ACHN (cell line): ENCODE measurements at regions not wholly inside any gene's neighbourhood (a gene's known extent, or its start where the extent isn't known, plus 50 kb on each side); places are given as distances from the start of the nearest gene placed in this dataset.
"Not testable (repeated sequence)": the region's sequence is repeated elsewhere in the genome, so short reads cannot be mapped to it uniquely, and the experiment has no call there.

Experiments
- DNase-seq: peaks from one replicate; pipeline ENCODE4 v3.0.0-alpha.2; 2015
- in situ Hi-C: cut with HindIII; loops from 2 replicates; pipeline ENCODE4 v1.10.0; 2017; ENCODE audit warnings: low sequenced_read_pairs, low pct_ligation_motif_present, low pct_unique_long_range_greater_than_20kb

DNA sequence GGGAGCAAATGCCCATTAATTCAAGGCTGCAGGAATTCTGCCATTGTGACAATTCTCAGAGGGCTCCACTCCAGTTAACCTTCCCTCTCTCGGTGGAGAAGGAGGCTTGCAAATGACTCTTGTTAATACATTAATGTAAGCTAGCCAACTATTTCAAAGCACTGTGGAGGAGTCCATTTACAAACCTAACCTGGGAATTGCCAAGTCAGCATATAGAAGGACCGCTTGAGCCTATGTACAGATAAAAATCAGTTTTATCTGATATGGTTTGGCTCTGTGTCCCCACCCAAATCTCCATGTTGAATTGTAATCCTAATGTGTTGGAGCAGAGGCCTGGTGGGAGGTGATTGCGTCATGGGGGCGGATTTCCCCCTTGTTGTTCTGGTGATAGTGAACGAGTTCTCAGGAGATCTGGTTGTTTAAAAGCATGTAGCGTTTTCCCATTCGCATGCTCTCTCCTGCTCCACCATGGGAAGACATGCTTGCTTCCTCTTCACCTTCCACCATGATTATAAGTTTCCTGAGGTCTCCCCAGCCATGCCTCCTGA, 366.7 kb downstream of the LRATD1 start:
- DNase-seq: no peak
- in situ Hi-C loops: no loop called here

DNA sequence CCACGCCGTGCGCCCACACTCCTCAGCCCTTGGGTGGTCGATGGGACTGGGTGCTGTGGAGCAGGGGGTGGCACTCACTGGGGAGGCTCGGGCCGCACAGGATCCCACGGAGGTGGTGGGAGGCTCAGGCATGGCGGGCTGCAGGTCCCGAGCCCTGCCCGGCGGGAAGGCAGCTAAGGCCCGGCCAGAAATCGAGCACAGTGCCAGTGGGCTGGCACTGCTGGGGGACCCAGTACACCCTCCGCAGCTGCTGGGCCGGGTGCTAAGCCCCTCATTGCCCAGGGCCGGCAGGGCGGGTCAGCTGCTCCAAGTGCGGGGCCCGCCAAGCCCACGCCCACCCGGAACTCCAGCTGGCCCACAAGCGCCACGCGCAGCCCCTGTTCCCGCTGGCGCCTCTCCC, 370.0 kb downstream of the LRATD1 start:
- in situ Hi-C loops, DNase-seq: not testable (repeated sequence)

DNA sequence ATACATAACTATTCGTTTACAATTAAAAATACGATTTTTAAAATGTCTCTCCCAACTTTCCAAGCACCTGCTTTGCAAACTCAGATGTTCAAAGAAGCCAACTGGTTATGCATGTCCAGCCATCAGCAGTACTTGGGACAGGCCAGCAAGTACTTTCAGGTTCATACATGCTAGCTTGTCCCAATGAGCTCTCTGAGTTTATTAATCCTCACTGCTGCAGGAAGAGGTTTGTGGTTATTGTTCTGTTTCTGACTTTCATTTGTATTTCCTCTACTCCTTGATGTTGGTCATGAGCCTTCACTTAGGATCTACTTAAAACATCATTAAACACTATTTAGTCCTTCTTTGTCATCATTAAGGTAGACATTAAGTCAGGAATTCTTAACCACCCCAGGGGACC, 374.1 kb downstream of the LRATD1 start:
- in situ Hi-C loops: no loop called here
- no peak for DNase-seq

DNA sequence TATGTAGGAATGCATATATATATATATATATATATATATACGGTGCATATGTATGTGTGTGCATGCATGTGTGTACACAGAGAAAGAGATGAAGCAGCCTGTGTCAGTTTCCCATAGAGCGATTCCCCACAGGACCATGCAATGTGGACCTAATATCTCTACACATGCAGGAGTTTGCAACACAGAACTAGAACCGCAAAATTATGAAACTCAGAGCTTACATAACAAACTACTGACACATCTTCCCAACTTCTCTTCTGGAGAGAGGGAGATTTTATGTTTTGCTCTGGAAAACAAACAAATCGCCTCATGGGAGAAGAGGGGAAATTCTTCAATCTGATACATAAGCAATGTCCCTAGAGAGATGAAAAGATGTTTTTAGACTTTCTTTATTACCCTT, 377.2 kb downstream of the LRATD1 start:
- no peak for DNase-seq
- in situ Hi-C loops: no loop called here

DNA sequence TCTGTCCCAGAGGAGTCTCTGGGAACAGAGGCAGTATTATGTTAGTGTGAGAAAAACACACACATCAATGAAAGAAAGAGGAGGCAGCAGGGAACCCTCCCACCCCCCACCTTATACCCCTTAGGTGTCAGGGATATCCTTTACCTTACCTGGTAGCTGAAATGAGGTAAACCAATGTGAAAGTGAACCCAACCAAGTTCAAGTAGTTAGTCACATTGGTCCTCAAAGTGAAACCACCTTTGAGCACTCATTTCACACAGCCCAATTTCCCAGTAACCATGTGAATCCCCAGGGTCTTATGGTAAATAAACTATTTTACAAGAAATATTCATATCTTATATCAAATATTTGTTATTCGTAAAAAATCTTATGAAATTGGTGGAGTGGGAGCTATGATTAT, 377.8 kb downstream of the LRATD1 start:
- in situ Hi-C loops: no loop called here
- no peak for DNase-seq

DNA sequence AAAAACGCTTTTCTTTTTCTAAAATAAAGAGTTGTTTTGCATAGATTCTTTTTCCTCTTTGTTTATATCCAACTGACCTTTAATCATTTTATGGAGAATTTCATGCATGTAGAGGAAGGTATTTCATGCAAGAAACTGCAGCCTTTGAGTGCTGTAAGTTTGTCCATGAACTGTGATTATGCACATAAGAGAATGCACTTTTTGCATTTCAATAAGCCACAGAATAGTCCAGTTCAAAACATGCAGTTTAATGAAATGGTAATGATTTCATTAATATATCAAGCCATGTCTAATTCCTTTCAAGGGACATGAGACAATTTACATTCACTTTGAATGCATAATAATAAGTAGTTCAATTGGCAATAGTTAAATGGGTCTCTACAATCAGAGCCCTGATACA, 386.3 kb downstream of the LRATD1 start:
- in situ Hi-C loops: no loop called here
- no peak for DNase-seq

DNA sequence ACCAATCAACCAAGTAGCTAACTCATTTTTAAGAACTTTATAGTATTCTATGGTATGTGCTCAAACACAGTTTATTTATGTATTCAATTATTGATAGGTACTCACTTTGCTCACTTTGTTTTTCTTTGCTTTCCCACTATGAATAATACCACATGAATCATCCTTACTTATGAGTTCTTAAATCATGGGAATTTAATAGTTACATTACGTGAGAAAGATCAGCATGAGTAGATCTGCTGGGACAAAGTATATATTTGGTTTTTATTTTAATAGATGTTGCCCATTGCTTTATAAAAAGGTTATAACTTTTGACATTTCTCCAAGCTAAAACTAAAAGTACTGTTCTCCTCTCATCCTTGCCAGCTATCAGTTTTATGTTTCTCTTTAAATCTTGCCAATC, 390.7 kb downstream of the LRATD1 start:
- no peak for DNase-seq
- in situ Hi-C loops: no loop called here

DNA sequence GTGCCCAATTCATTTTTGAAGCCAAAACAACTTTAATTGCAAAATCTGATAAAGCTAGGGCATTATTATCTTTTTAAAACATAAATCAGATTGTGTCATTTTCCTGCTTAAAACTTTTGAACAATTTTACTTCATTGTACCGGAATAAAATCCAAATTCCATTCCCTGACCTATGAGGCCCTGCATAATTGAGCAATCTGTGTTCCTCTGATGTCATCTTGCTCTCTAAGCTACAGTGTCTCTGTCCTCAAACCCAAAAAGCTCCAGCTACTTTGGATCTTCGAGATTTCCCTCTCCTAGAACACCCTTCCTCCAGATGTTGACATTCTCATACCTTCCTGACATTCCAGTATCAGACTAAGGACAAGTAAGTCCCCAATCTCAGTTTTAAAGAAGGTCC, 395.9 kb downstream of the LRATD1 start:
- in situ Hi-C loops: no loop called here

DNA sequence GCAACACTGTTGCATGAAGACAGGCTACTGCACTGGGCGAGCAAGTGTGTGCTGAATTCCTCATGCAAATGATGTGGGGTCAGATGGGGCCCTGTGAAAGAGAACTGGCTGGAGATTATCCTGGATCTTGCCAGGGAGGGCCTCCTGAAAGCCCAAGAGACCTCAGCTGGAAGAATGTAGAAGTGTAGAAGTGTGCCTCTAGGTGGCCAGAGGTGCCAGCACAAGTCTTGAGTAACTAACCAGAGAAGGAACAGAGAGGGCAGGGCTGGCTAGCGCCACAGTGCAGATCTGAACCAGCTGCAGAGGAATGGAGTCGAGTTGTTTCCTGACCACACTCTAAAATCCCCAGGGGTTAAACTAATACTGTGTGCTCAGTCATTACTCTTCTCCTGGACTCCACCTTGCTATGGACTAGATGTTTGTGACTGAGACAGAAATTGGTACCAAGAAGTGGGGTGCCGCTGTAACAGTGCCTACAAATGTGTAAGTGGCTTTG, 399.3 kb downstream of the LRATD1 start:
- in situ Hi-C loops: no loop called here
- no peak for DNase-seq

More for the DNA sequence above, 395.9 kb downstream of the LRATD1 start:
- no peak for DNase-seq

DNA sequence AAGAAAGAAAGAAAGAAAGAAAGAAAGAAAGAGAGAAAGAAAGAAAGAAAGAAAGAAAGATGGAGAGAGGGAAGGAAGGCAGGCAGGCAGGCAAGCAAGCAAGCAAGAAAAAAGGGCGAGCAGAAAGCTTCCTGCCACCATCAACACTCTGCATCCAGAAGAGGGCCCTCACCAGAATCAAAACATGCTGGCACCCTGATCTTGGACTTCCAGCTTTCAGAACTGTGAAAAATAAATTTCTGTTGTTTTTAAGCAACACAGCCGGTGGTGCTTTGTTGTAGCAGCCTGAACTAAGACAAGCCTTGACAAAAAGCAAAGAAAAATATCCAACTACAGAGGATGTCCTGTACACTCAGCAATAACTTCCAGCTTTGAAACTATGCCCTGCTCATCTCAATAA, 401.7 kb downstream of the LRATD1 start:
- DNase-seq: no peak
- in situ Hi-C loops: no loop called here

DNA sequence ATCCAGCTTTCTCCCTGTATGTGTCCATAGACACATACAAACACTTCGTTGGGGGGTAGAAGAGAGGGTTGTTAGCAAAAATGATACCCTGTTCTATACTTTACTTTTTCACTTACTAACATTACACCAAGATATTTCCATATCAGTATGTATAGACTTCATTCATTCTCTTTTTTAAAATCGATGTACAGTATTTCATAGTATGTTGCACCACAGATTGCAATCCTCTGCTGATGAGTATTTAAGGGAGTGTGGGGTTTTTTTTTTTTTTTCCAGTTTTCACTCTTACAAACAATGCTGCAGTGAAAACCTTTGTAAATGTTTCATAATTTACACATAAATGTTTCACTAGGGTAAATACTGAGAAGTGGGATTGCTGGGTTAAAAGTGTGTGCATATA, 402.3 kb downstream of the LRATD1 start:
- DNase-seq: no peak
- in situ Hi-C loops: no loop called here

DNA sequence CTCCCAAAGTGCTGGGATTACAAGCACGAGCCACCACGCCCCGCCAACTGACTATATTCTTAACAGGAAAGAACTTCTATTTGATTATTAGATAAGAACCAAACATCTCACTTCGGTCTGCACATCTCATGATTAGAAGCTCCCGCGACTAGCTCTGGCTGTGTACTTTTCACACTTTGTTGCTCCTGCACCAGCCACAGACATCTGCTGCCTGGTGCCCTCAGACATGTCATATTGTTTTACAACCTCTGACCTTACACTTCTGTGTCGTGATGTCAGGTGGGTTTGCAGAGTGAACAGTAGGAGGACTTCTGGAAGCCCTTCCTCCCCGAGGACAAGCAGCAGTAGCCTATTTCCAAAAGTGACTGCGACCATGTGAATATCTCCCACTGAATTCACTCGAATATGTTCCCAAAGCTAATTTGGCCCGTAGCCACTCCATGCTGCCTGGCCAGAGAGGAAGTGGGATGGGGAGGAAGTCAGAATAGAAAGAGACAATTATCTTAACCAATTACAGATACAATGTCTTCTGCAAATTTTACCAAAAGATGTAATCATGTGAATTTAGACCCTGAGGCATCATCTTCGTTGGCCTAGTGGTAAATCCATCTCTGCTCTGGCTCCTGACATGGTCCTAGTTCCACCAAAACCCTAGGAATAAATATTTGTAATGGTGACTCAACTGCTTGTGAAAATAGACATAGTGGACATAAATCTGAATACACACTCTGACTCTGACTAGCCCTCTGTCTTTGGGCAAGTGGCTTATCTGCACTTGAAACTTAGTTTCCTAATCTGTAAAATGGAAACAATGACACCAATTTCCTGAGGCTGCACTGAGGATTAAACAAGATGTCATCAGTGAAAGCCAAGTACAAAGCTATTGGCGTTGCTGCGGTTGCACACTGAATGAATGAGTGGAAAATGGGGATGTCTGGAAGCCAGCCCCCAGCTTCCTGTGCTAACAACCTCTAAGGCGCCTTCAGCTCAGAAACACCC, 406.1 kb downstream of the LRATD1 start:
- in situ Hi-C loops: no loop called here
- no peak for DNase-seq

DNA sequence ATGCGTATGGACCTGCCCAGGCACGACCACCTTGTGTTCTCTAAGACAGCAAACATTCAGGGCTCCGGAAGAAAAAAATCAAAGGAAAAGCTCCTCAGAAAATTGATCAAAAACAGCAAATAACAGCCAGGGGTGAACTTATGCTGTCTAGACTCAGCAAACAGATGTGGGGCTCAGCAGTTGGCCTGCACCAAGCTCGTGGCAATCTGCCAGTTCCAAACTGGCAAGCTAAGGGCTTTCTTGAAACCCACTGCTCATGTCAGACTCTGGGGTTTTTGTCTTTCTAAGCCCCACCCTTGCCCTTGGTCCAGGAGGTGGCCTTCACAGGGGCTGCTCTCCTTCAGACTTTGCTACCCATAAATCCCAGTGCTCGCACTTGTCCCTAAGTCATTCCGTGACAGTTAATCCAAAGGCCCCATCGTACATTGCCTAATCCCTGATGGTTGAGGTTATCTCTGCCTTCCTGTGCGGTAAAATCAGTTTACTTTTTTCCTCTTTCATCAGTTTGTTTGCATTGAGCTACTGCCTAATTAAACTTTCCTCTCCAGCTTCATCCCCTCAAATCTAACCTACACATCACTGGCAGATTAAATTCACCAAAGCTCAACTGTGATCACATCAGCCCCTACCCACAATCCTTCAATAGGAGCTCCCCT, 408.0 kb downstream of the LRATD1 start:
- in situ Hi-C loops: no loop called here
- DNase-seq: no peak

DNA sequence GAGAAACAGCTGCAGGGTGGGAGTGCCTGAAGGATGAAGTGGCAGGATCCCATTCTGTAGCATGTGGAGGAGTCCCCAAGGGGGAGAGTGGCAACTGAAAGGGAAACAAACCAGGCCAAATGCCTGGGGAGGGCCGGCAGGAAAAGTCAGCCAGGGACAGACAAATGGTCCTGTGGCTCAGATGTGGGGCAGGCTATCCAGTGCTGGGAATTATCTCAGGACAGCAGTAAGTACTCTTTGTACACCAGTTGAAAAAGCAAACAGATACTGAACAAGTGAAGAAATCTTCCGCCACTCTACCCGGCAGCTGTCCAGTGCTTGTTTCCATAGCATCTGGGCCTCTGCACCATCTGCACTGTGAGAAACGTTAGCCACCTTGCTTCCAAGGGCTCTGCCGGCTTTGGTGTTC, 408.9 kb downstream of the LRATD1 start:
- in situ Hi-C loops: no loop called here
- no peak for DNase-seq

DNA sequence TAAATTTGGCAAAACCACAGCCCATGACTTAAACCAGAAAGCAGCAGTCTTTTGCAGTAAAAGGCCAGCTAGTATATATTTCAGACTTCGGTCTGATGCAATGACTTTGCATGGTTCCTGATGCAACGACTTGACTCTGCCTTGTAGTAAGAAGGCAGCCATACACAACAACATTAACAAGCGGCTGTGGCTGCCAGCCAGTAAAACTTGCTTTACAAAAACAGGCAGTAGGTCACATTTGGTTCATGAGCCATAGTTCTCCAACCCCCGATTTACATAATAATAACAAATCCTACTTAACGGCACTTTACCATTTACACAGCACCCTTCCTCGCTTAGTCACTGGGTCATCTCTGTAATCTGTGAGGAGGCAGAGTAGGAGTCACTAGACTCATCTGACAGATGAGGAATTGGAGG, 410.3 kb downstream of the LRATD1 start:
- in situ Hi-C loops: no loop called here
- no peak for DNase-seq

DNA sequence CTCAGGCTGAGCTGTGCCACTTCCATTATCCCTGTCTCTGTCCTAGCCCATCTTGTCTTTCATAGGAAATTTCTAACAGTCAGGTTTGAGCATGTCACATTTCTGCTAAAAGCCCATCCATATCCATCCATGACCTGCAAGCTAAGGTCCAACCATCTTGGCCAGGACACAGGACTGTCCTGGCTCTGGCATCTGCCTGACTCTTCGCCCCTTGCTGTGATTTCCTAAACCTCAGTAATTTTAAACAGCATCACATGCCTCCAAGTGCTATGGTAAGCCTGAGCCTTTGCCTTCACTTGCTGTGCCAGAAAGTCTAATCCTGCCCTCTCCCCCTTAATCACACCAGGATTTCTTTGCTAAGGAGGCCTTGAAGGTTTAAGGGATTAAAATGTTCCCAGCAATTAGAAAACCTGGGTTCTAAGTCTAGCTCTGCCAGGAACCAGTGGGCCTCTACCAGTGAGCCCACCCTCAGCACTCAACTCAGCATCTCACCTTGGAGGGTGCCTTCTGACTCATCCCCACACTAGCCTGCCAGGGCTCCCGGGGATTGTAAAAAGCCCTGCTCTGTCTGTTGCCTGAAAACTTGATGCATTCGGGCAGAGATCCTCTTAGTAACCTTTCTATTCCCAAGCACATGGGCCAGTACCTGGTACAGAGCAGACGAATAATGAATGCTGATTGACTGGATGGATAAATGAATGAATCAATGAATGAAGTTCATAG, 411.0 kb downstream of the LRATD1 start:
- in situ Hi-C loops: no loop called here
- no peak for DNase-seq

DNA sequence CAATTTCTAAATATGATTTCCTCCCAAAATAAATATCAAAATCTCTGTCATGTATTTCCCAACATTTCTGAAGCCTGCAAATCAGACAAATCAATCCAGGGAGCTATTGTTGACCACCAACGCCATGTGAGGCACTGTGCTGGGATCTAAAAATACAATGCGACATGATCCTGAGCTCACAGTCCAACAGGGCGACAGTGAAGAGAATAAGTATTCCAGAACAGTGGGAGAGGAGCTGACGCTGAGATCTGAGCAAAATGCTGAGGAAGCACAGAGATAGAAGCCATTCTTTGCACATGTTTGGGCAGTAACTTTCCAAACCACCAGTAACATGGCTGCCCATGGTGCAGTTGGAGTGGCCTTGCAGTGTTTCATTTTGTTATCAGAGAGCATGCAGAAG, 412.5 kb downstream of the LRATD1 start:
- DNase-seq: no peak
- in situ Hi-C loops: no loop called here

DNA sequence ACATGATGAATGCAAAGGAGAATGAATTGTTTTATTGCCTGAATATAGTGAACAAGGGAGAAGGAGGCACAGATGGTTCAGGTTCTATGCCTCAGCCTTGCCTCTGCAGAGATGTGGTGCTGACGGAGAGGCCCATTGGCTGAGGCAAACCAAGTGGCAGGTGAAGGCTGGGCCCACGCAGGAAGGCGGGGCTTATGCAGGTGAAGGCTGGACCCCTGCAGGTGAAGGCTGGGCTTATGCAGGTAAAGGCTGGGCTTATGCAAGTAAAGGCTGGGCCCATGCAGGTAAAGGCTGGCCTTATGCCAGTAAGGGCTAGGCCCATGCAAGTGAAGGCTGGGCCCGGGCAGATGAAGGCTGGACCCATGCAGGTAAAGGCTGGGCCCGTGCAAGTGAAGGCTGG, 414.7 kb downstream of the LRATD1 start:
- in situ Hi-C loops: no loop called here
- DNase-seq: no peak

DNA sequence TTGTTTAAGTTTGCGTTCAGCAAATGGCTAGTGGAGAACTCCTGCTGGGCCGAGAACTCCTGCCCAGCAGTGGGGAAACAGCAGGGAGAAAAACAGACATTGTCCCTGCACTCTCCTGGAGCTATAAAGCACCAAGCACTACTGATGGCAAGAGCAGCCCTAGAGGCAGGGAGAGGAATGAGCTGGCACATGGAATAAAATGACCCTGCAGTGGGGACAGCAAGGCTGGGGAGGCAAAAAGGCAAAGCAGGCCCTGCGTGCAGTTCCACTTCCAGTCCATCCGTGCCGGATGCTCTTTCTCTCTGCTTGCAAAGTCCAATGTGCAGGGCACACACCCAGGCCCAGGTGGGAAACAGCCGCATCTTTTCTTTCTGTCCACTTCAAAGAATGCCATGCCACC, 415.5 kb downstream of the LRATD1 start:
- DNase-seq: no peak
- in situ Hi-C loops: no loop called here
